ENCODE measurements at regions not wholly inside any gene's neighbourhood (a gene's known extent, or its start where the extent isn't known, plus 50 kb on each side); places are given as distances from the start of the nearest gene placed in this dataset.

DNA sequence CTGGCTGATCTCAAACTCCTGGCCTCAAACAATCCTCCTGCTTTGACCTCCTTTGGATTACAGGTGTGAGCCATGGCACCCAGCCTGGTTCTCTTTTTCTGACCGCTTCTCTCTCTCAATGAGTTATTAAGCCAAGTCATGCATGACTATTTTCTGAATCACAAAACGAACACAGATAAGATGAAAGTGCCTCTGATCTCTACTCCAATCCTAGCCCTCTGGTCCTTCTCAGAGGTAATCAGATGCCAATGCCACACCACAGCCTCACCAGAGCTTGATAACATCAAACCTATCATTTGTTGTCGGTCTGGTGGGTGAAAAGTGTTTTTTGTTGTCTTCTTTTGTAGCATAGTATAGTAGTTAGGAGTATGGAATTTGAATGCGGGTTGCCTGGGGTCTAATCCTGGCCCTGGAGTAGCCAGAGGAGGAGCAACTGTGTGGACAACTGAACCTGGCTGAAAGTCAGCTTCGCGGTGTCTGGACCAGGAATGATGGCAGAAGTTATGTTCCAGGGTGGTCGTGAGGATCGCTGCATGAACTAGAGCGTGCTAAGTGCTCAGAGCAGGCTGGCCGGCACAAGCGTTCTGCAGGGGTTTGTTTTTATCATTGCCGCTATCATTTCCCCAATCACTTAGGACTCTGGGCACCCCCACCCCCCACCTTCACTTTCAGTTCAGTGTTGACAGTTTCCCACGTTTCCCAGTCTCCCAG, 77.9 kb downstream of the SPRING1 start:
- TF ChIP-seq, protein P1, sequence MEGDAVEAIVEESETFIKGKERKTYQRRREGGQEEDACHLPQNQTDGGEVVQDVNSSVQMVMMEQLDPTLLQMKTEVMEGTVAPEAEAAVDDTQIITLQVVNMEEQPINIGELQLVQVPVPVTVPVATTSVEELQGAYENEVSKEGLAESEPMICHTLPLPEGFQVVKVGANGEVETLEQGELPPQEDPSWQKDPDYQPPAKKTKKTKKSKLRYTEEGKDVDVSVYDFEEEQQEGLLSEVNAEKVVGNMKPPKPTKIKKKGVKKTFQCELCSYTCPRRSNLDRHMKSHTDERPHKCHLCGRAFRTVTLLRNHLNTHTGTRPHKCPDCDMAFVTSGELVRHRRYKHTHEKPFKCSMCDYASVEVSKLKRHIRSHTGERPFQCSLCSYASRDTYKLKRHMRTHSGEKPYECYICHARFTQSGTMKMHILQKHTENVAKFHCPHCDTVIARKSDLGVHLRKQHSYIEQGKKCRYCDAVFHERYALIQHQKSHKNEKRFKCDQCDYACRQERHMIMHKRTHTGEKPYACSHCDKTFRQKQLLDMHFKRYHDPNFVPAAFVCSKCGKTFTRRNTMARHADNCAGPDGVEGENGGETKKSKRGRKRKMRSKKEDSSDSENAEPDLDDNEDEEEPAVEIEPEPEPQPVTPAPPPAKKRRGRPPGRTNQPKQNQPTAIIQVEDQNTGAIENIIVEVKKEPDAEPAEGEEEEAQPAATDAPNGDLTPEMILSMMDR (conservative IDR thresholded peaks at IDR 0.05) = no peak
- TF ChIP-seq ZFX (IDR thresholded peaks at IDR 0.05) = no peak

Measured in C4-2B (cell line).